ENCODE measurements at regions not wholly inside any gene's neighbourhood (a gene's known extent, or its start where the extent isn't known, plus 50 kb on each side); places are given as distances from the start of the nearest gene placed in this dataset.
A peak's percentile ranks its signal among the peaks of the same experiment; 100 is the strongest.

- DNase-seq (ENCODE audit: low read depth) = no peak
Measured at GRCh38 chr2:234438305-234438977, 58.4 kb downstream of the ARL4C start.

GRCh38 chr2:234437642-234438304 is 59.1 kb downstream of the ARL4C start:
- no peak for DNase-seq (ENCODE audit: low read depth)

DNA sequence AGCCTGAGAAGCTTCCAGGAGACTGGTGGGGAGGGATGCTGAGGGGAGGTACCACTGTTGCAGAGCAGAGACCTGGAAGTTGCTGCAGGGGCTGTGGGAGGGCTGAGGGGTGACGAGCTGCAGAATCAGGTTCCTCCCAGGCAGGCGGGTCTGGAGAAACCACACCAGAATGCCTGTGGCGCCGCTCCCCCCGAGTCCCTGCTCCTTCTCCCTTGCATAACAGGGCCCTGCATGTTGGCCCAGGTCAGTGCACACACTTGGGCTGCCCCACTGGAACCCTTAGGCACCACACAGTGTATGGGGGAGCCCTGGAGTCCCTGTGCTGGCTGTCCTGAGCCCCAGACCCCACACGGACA is 60.4 kb downstream of the ARL4C start:
- DNase-seq (ENCODE audit: low read depth) = no peak

DNA sequence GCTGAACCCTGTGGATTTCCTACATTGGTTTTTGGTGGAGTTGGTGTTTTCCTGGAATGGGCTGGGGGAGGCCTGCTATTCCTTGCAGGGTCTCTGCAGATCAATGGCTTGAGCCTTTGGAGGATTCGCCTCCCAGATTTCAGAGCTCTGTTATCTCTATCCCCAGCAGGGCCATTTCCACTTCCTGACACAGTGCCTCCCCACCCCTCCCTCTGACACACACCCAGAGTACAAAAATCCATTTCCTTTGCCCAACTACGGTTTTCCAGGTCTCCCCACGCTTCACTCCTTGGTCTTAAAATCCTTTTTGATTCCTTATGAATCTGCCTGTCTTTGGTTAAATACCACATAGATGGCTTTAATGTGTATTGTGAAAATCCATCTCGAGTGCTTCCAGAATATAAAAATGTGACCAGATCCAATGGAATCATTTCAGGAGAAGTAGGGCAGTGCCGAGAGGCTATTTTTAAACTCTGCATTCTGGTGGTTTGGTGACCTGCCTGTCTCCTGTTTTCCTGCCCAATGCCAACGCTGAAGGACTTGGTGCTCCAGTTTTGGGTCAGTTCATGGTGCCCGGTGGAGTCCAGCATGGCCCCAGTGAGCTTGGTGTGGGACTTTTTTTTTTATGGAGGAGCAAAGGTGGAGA is 60.9 kb downstream of the ARL4C start:
- no peak for DNase-seq (ENCODE audit: low read depth)

- DNase-seq (ENCODE audit: low read depth) = peak; percentile 45
Measured at GRCh38 chr2:234433201-234433600, 63.7 kb downstream of the ARL4C start.

- no peak for DNase-seq (ENCODE audit: low read depth)
Measured at GRCh38 chr2:234430871-234431270, 66.0 kb downstream of the ARL4C start.

DNA sequence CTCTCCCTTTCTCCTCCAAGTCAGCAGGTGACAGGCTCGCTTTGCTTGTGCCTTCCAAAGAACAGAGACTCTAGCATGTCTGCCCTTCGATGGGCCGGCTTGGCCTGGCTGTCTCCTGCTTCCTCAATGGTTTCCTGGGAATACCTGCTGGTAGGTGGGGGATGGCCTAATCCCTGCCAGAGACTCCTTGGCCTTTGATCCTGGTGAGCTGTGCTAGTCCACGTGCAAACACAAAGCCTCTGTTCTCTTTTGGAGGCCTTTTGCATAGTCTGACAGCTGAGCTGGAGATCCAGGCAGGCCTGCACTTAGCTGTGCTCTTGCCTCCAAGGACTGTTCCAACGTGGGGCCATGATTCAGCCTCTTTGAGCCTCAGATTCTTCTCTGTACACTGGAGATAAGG is 67.6 kb downstream of the ARL4C start:
- no peak for DNase-seq (ENCODE audit: low read depth)

DNA sequence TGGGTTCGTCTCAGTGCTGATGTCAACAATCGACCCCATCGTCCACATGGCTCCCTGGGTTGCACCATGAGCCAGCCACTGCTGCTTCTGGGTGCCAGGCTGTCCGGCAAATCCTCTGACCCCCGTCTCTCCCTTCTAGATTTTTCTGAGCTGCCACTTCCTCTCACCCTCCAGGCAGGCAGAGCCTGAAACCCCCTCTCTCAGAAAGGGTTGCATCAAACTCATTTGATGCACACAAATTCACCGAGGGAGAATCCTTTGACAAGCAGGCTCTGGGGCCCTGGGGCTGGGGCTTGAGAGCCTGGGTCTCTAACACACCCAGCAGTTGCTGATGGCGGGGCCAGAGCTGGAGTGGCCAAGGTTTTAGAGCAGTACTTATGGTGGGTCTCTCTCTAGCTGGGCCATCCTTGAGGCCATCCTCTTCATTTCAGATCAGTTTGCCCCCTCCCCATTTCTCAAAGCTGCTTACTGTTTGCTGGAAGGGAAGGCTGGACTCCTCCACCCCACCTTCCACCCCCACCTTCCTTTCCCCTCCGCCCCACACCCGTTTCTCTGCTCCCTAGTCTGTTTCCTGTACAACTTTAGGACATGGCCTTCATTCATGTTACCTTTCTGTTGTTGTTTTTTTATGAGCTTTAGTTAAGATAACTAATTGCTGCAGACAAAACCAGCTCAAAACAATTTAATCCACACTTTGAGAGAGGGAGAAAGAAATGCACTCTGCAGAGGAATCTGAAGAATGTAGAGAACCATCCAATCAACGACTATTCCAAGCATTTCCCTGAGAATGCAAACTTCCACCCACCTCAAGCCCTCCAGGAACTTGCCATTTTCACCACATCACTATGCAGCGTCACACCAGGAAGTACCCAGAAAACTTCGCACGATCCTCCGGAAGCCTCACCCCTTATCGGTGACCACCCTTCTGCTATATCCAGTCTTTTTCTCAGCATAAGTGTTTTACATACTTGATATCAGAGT is 69.5 kb downstream of the ARL4C start:
- no peak for DNase-seq (ENCODE audit: low read depth)

DNA sequence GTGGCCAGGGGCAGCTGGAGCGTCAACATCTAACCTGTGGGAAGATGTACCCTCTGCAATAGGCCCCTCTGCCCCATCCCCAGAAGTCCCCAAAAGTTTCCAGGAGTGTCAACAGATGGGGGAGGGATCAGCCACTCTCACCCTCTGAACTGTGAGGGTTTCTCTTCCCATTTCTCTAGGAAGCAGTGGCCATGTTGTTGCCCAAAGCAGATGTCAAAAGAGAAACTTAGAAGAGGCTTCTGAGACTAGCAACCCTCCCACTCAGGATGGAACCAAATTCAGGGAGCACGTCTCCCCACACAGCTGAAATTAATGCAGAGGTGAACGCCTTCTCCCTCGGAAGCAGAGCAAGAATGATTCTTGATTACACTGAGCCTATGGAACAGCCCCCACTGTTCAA is 70.3 kb downstream of the ARL4C start:
- DNase-seq (ENCODE audit: low read depth) = no peak

GRCh38 chr2:234425639-234426603 is 71.0 kb downstream of the ARL4C start:
- no peak for DNase-seq (ENCODE audit: low read depth)

DNA sequence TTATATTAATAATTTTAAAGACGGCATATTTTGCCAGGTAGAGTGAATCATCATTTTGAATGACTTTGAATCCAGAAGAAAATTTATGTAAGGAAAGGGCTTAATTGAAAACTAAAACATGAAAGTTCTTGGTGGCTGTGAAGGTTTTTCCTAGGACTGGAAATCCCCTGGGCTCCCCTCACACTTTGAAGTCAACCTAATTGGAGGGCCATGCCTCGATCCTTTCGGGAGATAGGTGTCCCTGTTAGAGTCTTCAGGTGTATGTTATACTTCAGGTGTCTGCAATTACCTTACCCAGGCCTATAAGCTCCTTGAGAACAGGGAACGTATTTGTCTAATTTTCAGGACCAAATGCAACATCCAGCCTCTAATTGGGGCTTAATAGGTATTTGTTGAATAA is 73.0 kb downstream of the ARL4C start:
- DNase-seq (ENCODE audit: low read depth) = no peak

DNA sequence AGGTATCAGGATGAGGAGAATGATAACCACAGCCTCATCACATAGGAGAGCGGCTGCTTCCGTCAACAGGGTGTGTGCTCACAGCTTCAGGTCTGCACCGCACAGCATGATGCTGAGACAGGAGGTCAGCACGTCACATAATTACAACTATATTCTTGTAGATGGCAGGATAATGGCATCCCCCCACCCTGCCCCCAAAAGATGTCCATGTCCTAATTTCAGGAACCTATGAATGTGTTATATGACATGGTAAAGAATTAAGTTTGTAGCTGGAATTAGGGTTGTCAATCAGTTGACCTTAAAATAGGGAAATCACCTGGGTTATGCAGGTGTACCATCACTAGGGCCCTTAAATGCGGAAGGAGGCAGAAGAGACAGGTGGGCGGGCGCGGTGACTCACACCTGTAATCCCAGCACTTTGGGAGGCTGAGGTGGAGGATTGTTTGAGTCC is 73.9 kb downstream of the ARL4C start:
- no peak for DNase-seq (ENCODE audit: low read depth)

- peak; percentile 86 for DNase-seq (ENCODE audit: low read depth)
Measured at GRCh38 chr2:234422273-234422732, 74.6 kb downstream of the ARL4C start.

GRCh38 chr2:234420408-234420807 is 76.5 kb downstream of the ARL4C start:
- no peak for DNase-seq (ENCODE audit: low read depth)

- no peak for DNase-seq (ENCODE audit: low read depth)
Measured at GRCh38 chr2:234419726-234420125, 77.2 kb downstream of the ARL4C start.

GRCh38 chr2:234415706-234416105 is 81.2 kb downstream of the ARL4C start:
- DNase-seq (ENCODE audit: low read depth) = no peak

GRCh38 chr2:234414596-234414995 is 82.3 kb downstream of the ARL4C start:
- no peak for DNase-seq (ENCODE audit: low read depth)

- DNase-seq (ENCODE audit: low read depth) = peak; percentile 75
Measured at GRCh38 chr2:234412726-234413125, 84.2 kb downstream of the ARL4C start.

DNA sequence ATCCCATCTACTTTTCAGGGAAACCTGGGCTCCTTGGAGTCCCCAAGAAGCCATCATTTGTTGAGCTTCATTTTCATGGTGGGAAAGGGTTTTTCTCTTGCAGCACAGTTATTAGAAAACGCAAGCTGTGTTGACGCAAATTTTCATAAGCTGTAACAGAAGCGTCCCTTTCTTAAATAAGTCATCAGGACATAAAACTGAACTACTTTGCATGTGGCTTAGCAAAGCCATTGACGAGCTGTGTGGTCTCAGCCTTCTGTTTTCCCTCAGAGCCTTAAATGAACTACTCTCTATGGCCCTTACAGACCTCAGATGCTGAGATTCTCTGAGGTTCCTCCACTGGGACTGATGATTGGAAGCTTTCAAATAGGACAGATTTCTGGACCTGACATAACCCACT is 85.1 kb downstream of the ARL4C start:
- DNase-seq (ENCODE audit: low read depth) = no peak

DNA sequence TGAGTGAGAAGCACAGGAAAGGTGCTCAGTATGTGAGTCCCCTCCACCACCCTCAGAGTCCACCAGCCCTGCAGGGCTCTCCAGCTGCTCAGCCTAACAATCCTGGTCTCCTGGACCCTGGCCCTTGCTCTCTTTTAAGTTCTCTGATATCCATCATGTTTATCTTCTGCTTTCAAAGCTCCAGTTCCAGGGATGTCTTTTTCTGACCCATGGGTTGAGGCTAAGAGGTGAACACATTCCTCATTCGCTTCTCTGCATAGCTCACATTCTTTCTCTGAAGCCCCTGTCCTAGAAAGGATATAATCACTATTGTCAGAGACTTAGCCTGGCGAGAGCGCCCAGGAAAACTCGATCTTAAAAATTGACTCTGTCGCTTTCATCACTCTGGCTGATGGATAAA is 86.4 kb downstream of the ARL4C start:
- no peak for DNase-seq (ENCODE audit: low read depth)

- DNase-seq (ENCODE audit: low read depth) = no peak
Measured at GRCh38 chr2:234409590-234409989, 87.3 kb downstream of the ARL4C start.
